ENCODE measurements at regions not wholly inside any gene's neighbourhood (a gene's known extent, or its start where the extent isn't known, plus 50 kb on each side); places are given as distances from the start of the nearest gene placed in this dataset.
"Not testable (repeated sequence)": the region's sequence is repeated elsewhere in the genome, so short reads cannot be mapped to it uniquely, and the experiment has no call there.

GRCh38 chr10:64547168-64547567 lies 1026.0 kb downstream of the REEP3 start:
- no peak overlapping the region for H3K4me3 ChIP-seq (ENCODE audit: low read length)
- no peak for TF ChIP-seq ZNF274 (IDR thresholded peaks at IDR 0.05; ENCODE audit: low read depth, low read length)

DNA sequence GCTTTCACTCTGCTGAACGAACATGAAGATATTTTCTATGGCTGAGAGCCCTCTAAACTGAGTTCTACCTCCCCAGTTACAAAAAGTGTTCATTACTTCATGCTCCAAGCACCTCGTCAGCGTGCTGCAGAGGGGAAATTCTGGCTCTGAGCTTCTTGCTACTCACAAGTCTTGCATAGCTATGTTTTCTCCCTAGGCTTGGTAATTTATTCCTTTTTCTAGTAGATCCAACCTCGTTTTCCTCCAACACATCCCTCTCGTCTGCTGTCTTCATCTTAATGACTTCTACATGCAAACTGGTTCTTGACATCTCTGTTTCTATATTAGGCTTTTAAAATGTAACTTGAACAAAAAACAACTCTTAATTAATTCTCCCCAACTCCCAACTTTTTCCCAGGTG lies 1034.5 kb downstream of the REEP3 start:
- TF ChIP-seq ZNF274 (IDR thresholded peaks at IDR 0.05; ENCODE audit: low read depth, low read length) = no peak

DNA sequence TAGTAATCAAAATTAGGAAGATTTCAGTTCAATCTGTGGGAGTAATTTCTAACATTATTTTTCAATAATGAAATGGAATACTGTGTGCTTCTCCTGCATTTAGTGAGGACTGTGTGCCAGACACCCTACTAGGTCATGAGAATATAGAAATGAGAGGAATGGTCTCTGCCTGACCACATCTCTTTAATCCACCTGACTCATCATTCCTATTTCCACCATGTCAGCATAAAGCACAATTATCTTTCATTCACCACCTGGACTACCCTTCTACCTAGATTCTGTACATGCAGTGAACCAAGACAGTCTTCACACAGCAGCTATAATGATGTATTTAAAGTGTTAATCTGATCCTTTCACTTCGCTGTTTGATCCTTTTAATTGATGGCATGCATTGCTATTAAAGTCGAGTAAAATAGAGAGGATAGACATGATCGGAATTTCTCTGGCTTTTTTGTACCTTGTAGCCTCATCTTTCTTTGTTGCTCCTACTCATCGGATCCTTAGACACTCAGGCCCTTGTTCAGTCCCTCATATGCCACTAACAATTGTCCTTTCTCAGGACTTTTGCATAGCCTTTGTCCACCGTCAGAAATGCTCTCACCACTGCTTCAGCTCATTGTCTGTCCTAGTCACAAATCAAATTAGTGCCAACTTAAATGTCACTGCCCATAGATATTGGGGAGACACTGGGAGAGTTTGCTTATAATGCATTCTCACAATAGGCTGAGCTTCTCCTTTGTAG lies 1037.1 kb downstream of the REEP3 start:
- no peak overlapping the region for H3K4me3 ChIP-seq (ENCODE audit: low read length)

More for the DNA sequence above, 1034.5 kb downstream of the REEP3 start:
- H3K4me3 ChIP-seq (ENCODE audit: low read length) = no peak overlapping the region

GRCh38 chr10:64571056-64571455 lies 1049.9 kb downstream of the REEP3 start:
- TF ChIP-seq ZNF274 (IDR thresholded peaks at IDR 0.05; ENCODE audit: low read depth, low read length) = no peak
- H3K4me3 ChIP-seq (ENCODE audit: low read length) = no peak overlapping the region

More for the DNA sequence above, 1037.1 kb downstream of the REEP3 start:
- no peak for TF ChIP-seq ZNF274 (IDR thresholded peaks at IDR 0.05; ENCODE audit: low read depth, low read length)

DNA sequence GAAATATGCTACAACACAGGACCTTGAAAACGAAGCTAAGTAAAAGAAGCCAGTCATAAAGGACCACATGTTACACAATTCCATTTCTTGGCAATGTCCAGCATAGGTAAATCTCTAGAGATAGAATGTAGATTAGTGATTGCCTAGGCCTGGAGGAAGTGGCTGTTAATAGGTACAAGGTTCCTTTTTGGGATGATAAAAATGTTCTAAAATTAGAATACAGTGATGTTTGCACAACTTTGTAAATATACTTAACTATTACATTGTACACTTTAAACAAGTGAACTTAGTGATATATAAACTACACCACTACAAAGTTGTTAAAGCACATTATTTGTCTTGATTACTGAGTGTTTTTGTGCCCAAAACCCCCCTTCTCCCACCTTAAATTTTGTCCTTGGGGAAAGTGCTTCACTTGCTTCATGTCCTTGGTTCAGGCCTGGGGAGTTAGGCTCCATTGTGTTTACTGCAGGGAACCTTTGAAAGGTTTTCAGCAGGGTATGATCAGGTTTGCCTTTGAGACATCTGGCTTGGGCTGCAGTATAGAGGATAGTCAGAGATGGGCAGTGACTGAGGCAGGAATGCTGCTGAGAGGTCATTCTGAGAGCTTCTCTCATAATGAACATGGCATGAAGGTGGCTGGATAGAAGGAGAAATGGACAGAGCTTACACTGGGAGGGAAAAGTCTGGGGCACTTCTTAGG lies 1052.6 kb downstream of the REEP3 start:
- no peak for TF ChIP-seq ZNF274 (IDR thresholded peaks at IDR 0.05; ENCODE audit: low read depth, low read length)
- no peak overlapping the region for H3K4me3 ChIP-seq (ENCODE audit: low read length)

DNA sequence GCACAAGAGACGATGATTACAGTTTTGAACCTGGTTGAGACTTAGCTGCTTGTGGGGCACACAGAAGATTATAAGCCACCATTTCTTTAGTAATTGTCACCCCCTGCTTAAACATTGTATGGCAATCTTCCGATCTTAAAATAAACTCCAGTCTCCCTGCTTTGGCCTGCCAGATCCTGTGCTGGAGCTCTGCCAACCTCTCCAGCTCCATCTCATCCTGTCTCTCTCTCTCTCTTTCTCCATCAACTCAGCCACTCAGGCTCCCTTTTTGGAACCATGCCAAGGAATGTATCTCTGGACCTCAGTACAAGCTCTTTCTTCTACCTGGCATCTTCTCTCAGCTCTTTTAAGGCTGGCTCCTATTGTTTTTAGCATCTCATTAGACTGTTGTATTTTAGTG lies 1053.2 kb downstream of the REEP3 start:
- no peak overlapping the region for H3K4me3 ChIP-seq (ENCODE audit: low read length)
- no peak for TF ChIP-seq ZNF274 (IDR thresholded peaks at IDR 0.05; ENCODE audit: low read depth, low read length)

DNA sequence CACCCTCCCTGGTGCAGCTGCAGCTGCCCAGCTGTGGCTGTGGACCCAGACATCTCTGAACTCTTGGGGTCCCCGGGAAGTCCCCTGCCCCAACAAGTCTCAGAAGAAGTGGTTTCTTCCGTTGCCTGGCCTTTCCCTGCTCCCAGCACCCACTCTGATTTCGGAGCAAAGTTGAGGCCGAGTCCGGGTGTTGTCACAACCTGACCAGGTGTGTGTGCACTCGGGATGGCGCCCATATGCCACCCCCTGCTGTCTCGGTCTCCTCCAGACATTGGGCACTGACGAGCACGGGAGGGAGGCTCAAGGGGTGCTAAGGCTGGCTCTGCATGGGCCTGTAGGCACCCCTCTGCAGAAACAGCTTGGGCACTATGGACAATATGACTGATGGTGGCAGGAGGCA lies 1055.3 kb downstream of the REEP3 start:
- no peak overlapping the region for H3K4me3 ChIP-seq (ENCODE audit: low read length)
- TF ChIP-seq ZNF274 (IDR thresholded peaks at IDR 0.05; ENCODE audit: low read depth, low read length) = no peak

DNA sequence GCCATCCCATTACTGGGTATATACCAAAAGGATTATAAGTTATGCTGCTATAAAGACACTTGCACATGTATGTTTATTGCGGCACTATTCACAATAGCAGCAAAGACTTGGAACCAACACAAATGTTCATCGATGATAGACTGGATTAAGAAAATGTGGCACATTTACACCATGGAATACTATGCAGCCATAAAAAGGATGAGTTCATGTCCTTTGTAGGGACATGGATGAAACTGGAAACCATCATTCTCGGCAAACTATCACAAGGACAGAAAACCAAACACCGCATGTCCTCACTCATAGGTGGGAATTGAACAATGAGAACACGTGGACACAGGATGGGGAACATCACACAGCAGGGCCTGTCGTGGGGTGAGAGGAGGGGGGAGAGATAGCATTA lies 1057.6 kb downstream of the REEP3 start:
- not testable (repeated sequence) for H3K4me3 ChIP-seq (ENCODE audit: low read length)

- no peak for TF ChIP-seq ZNF274 (IDR thresholded peaks at IDR 0.05; ENCODE audit: low read depth, low read length)
- no peak overlapping the region for H3K4me3 ChIP-seq (ENCODE audit: low read length)
These were observed 1065.8 kb downstream of the REEP3 start for GRCh38 chr10:64586934-64587503.

- no peak overlapping the region for H3K4me3 ChIP-seq (ENCODE audit: low read length)
- no peak for TF ChIP-seq ZNF274 (IDR thresholded peaks at IDR 0.05; ENCODE audit: low read depth, low read length)
These were observed 1072.9 kb downstream of the REEP3 start for GRCh38 chr10:64594072-64594471.

- no peak overlapping the region for H3K4me3 ChIP-seq (ENCODE audit: low read length)
- TF ChIP-seq ZNF274 (IDR thresholded peaks at IDR 0.05; ENCODE audit: low read depth, low read length) = no peak
These were observed 1077.4 kb downstream of the REEP3 start for GRCh38 chr10:64598600-64598999.

DNA sequence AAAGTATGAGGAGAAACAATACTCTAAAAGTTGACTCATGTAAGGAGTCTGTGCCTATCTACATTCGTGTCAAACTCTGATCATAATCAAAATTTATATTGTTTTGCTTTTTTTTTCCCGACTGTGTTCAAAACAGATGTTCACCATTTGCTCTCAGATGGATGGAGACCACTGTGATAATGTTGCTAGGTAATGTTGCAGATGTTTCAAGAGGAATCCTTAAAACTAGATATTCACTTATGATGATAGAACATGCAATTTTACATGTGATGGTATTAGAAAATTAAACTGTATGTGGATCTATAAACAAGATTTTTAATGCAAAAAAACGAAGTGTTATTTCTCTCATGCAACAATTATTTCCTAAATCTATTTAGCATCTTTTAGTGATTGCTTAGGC lies 1080.1 kb downstream of the REEP3 start:
- TF ChIP-seq ZNF274 (IDR thresholded peaks at IDR 0.05; ENCODE audit: low read depth, low read length) = no peak
- no peak overlapping the region for H3K4me3 ChIP-seq (ENCODE audit: low read length)

DNA sequence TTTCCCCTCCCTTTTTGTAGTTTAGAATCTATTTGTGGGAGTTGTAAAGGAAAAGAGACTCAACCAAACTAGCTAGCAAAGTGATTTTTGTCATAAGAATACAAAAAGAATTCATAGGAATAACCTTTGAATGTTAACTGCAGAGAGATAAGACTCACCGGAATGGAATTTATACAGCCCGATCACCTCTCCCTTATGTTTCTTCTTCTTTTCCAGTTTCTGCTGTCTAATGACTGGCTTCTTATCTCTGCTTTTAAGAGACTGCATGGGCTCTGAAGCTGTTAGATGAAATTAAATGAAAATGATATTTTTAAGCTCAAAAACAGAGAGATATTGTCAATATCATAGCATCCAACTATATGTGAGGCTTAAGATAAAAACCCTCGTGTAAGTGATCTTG lies 1095.9 kb downstream of the REEP3 start:
- TF ChIP-seq ZNF274 (IDR thresholded peaks at IDR 0.05; ENCODE audit: low read depth, low read length) = no peak
- H3K4me3 ChIP-seq (ENCODE audit: low read length) = no peak overlapping the region

GRCh38 chr10:64619102-64619501 lies 1097.9 kb downstream of the REEP3 start:
- H3K4me3 ChIP-seq (ENCODE audit: low read length) = no peak overlapping the region
- TF ChIP-seq ZNF274 (IDR thresholded peaks at IDR 0.05; ENCODE audit: low read depth, low read length) = no peak

- no peak for TF ChIP-seq ZNF274 (IDR thresholded peaks at IDR 0.05; ENCODE audit: low read depth, low read length)
- H3K4me3 ChIP-seq (ENCODE audit: low read length) = no peak overlapping the region
These were observed 1105.7 kb downstream of the REEP3 start for GRCh38 chr10:64626924-64627323.

Data from GM08714 (cell line).